ENCODE measurements at regions not wholly inside any gene's neighbourhood (a gene's known extent, or its start where the extent isn't known, plus 50 kb on each side); places are given as distances from the start of the nearest gene placed in this dataset.

DNA sequence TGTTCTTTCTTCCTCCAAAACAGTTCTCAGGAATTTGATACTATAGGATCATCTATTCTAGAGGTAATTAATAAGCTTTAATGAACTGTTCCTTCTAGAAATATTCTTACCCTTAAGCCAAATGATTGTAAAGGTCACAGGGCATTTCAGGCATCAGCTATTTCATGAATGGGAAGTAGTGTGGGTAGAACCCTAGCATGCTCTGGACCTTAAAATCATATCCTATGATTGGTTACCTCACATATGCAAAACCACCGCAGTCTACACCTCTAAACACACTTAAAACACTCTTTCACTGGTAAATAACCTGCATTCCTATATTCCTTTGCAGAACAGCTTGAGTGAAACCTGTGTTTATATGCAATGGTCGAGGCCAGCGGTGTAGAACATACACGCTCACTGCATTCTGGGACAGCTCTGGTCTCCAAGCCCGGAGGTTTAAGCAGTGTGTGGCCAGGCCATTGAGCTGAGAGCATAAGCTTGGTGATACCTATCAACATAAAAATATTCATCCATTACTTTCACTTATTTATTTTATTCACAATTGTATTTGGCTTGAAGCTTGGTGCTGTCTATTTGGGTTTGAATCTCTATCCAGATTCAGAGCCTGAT lies 87.7 kb upstream of the RASGRP1 start:
- Histone ChIP-seq H3K27ac (peak overlapping the region in 1 of 4 donors; percentile 29), H3K9me3 (no peaks in the 10 kb centered on the region), H3K4me3 (no peak overlapping the region), H3K4me1 (peaks cover 0 to 8% (median 0%) of the 10 kb centered on the region in 4 donors), H3K36me3 (no peaks in the 10 kb centered on the region), H3K27me3 (no peaks in the 10 kb centered on the region)
- no peak for TF ChIP-seq POLR2AphosphoS5 (IDR thresholded peaks at IDR 0.05)
- TF ChIP-seq, protein P1, sequence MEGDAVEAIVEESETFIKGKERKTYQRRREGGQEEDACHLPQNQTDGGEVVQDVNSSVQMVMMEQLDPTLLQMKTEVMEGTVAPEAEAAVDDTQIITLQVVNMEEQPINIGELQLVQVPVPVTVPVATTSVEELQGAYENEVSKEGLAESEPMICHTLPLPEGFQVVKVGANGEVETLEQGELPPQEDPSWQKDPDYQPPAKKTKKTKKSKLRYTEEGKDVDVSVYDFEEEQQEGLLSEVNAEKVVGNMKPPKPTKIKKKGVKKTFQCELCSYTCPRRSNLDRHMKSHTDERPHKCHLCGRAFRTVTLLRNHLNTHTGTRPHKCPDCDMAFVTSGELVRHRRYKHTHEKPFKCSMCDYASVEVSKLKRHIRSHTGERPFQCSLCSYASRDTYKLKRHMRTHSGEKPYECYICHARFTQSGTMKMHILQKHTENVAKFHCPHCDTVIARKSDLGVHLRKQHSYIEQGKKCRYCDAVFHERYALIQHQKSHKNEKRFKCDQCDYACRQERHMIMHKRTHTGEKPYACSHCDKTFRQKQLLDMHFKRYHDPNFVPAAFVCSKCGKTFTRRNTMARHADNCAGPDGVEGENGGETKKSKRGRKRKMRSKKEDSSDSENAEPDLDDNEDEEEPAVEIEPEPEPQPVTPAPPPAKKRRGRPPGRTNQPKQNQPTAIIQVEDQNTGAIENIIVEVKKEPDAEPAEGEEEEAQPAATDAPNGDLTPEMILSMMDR (IDR thresholded peaks at IDR 0.05), result no peak
- TF ChIP-seq EP300 (IDR thresholded peaks at IDR 0.05; ENCODE audit: low read depth), result no peak
- WGBS, 2 donors (ENCODE audit: low coverage in 1 of 2), result 75 to 81% methylated on average over 5 of the region's 5 CpGs
- in situ Hi-C loops (cut with MboI; ENCODE audit: low pct_ligation_motif_present in 1 of 4, low pct_unique_long_range_greater_than_20kb in 1 of 4, low sequenced_read_pairs in 3 of 4), result no loop called here
- no peak for DNase-seq
- intact Hi-C loops (cut with DNase I; ENCODE audit: low total_unique reads), result no loop called here

GRCh38 chr15:38652998-38653397 lies 88.4 kb upstream of the RASGRP1 start:
- no peaks in the 10 kb centered on the region for H3K36me3 ChIP-seq
- no peaks in the 10 kb centered on the region for H3K27me3 ChIP-seq
- H3K4me1 ChIP-seq, result peaks cover 0 to 8% (median 0%) of the 10 kb centered on the region in 4 donors
- peak overlapping the region in 1 of 4 donors; percentile 4 for H3K27ac ChIP-seq
- in situ Hi-C loops (cut with MboI; ENCODE audit: low pct_ligation_motif_present in 1 of 4, low pct_unique_long_range_greater_than_20kb in 1 of 4, low sequenced_read_pairs in 3 of 4) (no loop called here), intact Hi-C loops (cut with DNase I; ENCODE audit: low total_unique reads) (no loop called here)
- H3K9me3 ChIP-seq, result no peaks in the 10 kb centered on the region
- no peak for TF ChIP-seq POLR2AphosphoS5 (IDR thresholded peaks at IDR 0.05)
- TF ChIP-seq, protein P1 (IDR thresholded peaks at IDR 0.05), result no peak
- no peak for TF ChIP-seq EP300 (IDR thresholded peaks at IDR 0.05; ENCODE audit: low read depth)
- TF ChIP-seq POLR2A (IDR thresholded peaks at IDR 0.05), result no peak
- WGBS, 2 donors (ENCODE audit: low coverage in 1 of 2), result 64 to 80% methylated on average over 4 to 6 of the region's 6 CpGs
- H3K4me3 ChIP-seq, result no peak overlapping the region
- peak; percentile 41 for DNase-seq

DNA sequence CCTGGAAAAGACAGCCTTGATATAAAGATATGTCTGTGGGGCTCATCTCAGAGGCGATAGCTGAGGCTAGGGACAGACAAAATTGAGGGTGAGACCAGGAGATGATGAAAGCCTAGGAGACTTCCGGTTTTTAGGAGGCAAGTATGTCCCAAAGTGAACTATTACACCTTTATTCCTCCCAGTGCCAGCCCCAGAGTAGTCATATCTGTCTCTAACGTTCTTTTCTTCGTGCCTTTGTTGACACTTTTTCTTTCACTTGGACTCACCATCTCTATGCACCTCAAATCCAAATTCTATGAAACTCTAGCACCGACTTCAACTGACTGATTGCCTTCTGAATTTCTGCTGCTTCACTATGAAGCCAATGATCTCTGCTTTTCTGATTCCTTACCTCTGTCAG lies 93.8 kb upstream of the RASGRP1 start:
- Histone ChIP-seq H3K27ac (no peak overlapping the region), H3K9me3 (no peaks in the 10 kb centered on the region), H3K27me3 (no peaks in the 10 kb centered on the region), H3K4me1 (no peaks in the 10 kb centered on the region), H3K4me3 (no peak overlapping the region), H3K36me3 (no peaks in the 10 kb centered on the region)
- TF ChIP-seq POLR2A (IDR thresholded peaks at IDR 0.05), result no peak
- TF ChIP-seq EP300 (IDR thresholded peaks at IDR 0.05; ENCODE audit: low read depth), result no peak
- TF ChIP-seq, protein P1 (IDR thresholded peaks at IDR 0.05), result no peak
- no peak for TF ChIP-seq POLR2AphosphoS5 (IDR thresholded peaks at IDR 0.05)
- intact Hi-C loops (cut with DNase I; ENCODE audit: low total_unique reads), result no loop called here
- in situ Hi-C loops (cut with MboI; ENCODE audit: low pct_ligation_motif_present in 1 of 4, low pct_unique_long_range_greater_than_20kb in 1 of 4, low sequenced_read_pairs in 3 of 4), result no loop called here
- WGBS, 2 donors (ENCODE audit: low coverage in 1 of 2), result 76 to 81% methylated on average over 5 of the region's 5 CpGs
- no peak for DNase-seq

- H3K9me3 ChIP-seq, result no peaks in the 10 kb centered on the region
- DNase-seq, result no peak
- no peaks in the 10 kb centered on the region for H3K27me3 ChIP-seq
- TF ChIP-seq, protein P1 (IDR thresholded peaks at IDR 0.05), result no peak
- no peak for TF ChIP-seq POLR2A (IDR thresholded peaks at IDR 0.05)
- no peaks in the 10 kb centered on the region for H3K36me3 ChIP-seq
- in situ Hi-C loops (cut with MboI; ENCODE audit: low pct_ligation_motif_present in 1 of 4, low pct_unique_long_range_greater_than_20kb in 1 of 4, low sequenced_read_pairs in 3 of 4) (no loop called here), intact Hi-C loops (cut with DNase I; ENCODE audit: low total_unique reads) (no loop called here)
- H3K27ac ChIP-seq, result no peak overlapping the region
- H3K4me3 ChIP-seq, result no peak overlapping the region
- WGBS, 2 donors (ENCODE audit: low coverage in 1 of 2), result 76% methylated on average over 1 of the region's 1 CpG; no CpG with 5 or more reads in 1 of the 2 donors
- H3K4me1 ChIP-seq, result no peaks in the 10 kb centered on the region
Observed at GRCh38 chr15:38660738-38661137, 96.1 kb upstream of the RASGRP1 start.

Measured in transverse colon (tissue), 4 donors.